ENCODE measurements at regions not wholly inside any gene's neighbourhood (a gene's known extent, or its start where the extent isn't known, plus 50 kb on each side); places are given as distances from the start of the nearest gene placed in this dataset.

DNA sequence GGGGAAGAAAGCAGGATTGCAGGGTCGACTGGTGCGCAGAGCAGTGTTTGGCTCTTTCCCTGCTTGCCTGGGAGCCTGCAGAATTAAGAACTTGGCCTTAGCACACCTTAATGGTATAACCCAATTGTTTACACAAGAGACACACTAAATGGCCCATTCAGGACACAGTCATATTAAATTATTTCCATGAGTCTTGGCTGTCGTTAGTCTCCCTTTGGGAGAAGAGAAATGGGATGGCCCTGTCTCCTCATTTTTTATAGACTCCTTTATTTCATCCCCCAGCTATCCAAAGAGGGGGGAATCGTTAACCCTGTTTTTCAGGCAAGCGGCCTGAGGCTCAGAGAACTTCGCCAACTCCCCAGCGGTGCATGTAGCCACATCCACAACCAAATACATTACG, 282.5 kb downstream of the SUCLA2 start (continued):
- TF ChIP-seq, protein P1, sequence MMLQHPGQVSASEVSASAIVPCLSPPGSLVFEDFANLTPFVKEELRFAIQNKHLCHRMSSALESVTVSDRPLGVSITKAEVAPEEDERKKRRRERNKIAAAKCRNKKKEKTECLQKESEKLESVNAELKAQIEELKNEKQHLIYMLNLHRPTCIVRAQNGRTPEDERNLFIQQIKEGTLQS (IDR thresholded peaks at IDR 0.05), result no peak
- no peak for TF ChIP-seq RAD21 (IDR thresholded peaks at IDR 0.05)

DNA sequence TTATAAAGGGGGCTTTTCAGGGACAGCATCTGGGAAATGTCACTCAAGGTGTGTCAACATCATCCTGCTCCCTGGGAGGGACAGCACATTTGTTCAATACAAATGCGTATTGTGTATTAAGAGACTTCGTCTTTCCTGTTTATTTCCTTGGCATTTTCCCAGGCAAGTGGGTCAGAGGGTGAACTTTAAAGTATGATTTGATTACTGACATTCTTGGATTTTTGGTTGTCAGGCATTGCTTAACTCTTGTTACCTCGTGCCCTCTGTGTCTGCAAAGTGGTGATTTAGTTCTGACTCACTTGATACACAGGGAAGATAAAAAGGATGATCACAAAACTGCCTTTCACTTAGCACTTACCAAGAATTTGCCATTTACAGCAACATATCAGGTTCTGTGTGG, 292.7 kb downstream of the SUCLA2 start:
- DNase-seq (ENCODE audit: low spot score), result no peak
- H3K27ac ChIP-seq (ENCODE audit: low read depth in 1 of 2, low read length in 2 of 2), result no peak overlapping the region
- H3K36me3 ChIP-seq (ENCODE audit: control insufficient read depth in 4 of 4, insufficient read depth in 3 of 4, low read depth in 1 of 4, low read length in 3 of 4), result no peaks in the 10 kb centered on the region
- no peaks in the 10 kb centered on the region for H3K9me3 ChIP-seq (ENCODE audit: control insufficient read depth in 4 of 4, low read length in 3 of 4)
- H3K4me1 ChIP-seq (ENCODE audit: control insufficient read depth in 4 of 4, insufficient read depth in 4 of 4, low read length in 3 of 4), result no peaks in the 10 kb centered on the region
- H3K9ac ChIP-seq (ENCODE audit: low read depth in 1 of 2, low read length in 2 of 2), result no peak overlapping the region
- TF ChIP-seq RAD21 (IDR thresholded peaks at IDR 0.05) (no peak), FOXA2 (IDR thresholded peaks at IDR 0.05) (no peak), GABPA (IDR thresholded peaks at IDR 0.05 in 1 of 2, conservative IDR thresholded peaks at IDR 0.05 in 1 of 2) (no peak)
- TF ChIP-seq, protein P2, sequence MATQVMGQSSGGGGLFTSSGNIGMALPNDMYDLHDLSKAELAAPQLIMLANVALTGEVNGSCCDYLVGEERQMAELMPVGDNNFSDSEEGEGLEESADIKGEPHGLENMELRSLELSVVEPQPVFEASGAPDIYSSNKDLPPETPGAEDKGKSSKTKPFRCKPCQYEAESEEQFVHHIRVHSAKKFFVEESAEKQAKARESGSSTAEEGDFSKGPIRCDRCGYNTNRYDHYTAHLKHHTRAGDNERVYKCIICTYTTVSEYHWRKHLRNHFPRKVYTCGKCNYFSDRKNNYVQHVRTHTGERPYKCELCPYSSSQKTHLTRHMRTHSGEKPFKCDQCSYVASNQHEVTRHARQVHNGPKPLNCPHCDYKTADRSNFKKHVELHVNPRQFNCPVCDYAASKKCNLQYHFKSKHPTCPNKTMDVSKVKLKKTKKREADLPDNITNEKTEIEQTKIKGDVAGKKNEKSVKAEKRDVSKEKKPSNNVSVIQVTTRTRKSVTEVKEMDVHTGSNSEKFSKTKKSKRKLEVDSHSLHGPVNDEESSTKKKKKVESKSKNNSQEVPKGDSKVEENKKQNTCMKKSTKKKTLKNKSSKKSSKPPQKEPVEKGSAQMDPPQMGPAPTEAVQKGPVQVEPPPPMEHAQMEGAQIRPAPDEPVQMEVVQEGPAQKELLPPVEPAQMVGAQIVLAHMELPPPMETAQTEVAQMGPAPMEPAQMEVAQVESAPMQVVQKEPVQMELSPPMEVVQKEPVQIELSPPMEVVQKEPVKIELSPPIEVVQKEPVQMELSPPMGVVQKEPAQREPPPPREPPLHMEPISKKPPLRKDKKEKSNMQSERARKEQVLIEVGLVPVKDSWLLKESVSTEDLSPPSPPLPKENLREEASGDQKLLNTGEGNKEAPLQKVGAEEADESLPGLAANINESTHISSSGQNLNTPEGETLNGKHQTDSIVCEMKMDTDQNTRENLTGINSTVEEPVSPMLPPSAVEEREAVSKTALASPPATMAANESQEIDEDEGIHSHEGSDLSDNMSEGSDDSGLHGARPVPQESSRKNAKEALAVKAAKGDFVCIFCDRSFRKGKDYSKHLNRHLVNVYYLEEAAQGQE (IDR thresholded peaks at IDR 0.05), result no peak
- 41% methylated on average over 3 of the region's 3 CpGs for WGBS
- no peak overlapping the region for H3K4me3 ChIP-seq (ENCODE audit: low read depth in 1 of 3, low read length in 3 of 3)
- no peaks in the 10 kb centered on the region for H3K27me3 ChIP-seq (ENCODE audit: control insufficient read depth in 4 of 4, insufficient read depth in 4 of 4, low read length in 3 of 4)

DNA sequence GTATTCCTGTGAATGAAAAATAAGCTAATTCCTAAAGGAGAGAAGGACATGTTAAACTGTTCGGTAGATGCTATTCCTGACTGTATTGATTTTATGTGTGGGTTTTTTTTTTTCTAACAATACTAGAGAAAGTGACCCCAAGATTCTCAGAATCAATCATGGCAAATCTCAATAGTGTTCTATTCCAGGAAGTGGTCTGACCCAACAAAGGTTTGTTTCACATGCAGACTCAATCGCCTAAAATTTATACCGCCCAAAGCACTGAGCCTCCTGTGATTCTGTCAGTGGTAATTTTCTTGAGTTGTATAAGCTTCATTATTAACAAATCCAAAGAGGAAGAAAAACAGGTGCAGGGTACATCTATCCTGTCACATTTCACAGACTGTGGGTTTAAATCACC, 293.7 kb downstream of the SUCLA2 start:
- no peaks in the 10 kb centered on the region for H3K27me3 ChIP-seq (ENCODE audit: control insufficient read depth in 4 of 4, insufficient read depth in 4 of 4, low read length in 3 of 4)
- no peak for TF ChIP-seq GABPA (IDR thresholded peaks at IDR 0.05 in 1 of 2, conservative IDR thresholded peaks at IDR 0.05 in 1 of 2)

DNA sequence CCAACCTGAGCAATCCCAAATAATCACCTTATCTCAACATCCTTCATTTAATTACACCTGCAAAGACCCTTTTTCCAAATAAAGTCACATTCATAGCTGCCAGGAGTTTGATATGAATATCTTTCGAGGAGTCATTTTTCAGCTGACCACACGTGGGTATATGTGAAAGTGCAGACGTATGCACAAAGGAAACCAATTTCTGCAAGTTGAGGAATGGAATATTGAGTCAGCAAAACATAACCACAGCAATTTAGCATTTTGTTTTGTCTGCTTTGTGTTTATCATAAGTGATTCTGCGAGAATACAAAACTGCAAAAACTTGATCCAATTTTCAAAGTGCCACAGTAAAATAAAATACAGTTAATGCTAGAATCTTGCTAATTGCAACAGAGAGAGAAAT, 295.9 kb downstream of the SUCLA2 start:
- Histone ChIP-seq H3K36me3 (ENCODE audit: control insufficient read depth in 4 of 4, insufficient read depth in 3 of 4, low read depth in 1 of 4, low read length in 3 of 4) (no peaks in the 10 kb centered on the region), H3K27ac (ENCODE audit: low read depth in 1 of 2, low read length in 2 of 2) (no peak overlapping the region), H3K9me3 (ENCODE audit: control insufficient read depth in 4 of 4, low read length in 3 of 4) (no peaks in the 10 kb centered on the region), H3K4me1 (ENCODE audit: control insufficient read depth in 4 of 4, insufficient read depth in 4 of 4, low read length in 3 of 4) (no peaks in the 10 kb centered on the region), H3K27me3 (ENCODE audit: control insufficient read depth in 4 of 4, insufficient read depth in 4 of 4, low read length in 3 of 4) (no peaks in the 10 kb centered on the region), H3K9ac (ENCODE audit: low read depth in 1 of 2, low read length in 2 of 2) (no peak overlapping the region), H3K4me3 (ENCODE audit: low read depth in 1 of 3, low read length in 3 of 3) (no peak overlapping the region)
- DNase-seq (ENCODE audit: low spot score), result no peak
- WGBS, result 67% methylated on average over 4 of the region's 4 CpGs
- TF ChIP-seq, protein P3, sequence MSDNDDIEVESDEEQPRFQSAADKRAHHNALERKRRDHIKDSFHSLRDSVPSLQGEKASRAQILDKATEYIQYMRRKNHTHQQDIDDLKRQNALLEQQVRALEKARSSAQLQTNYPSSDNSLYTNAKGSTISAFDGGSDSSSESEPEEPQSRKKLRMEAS (IDR thresholded peaks at IDR 0.05), result no peak
- TF ChIP-seq JUND (IDR thresholded peaks at IDR 0.05) (no peak), FOXA2 (IDR thresholded peaks at IDR 0.05) (no peak), EGR1 (IDR thresholded peaks at IDR 0.05; ENCODE audit: low read depth in 2 of 2) (no peak), TAF1 (conservative IDR thresholded peaks at IDR 0.05) (no peak), GABPA (IDR thresholded peaks at IDR 0.05 in 1 of 2, conservative IDR thresholded peaks at IDR 0.05 in 1 of 2) (no peak), FOXA1 (IDR thresholded peaks at IDR 0.05) (no peak), HNF4A (conservative IDR thresholded peaks at IDR 0.05) (no peak), YY1 (IDR thresholded peaks at IDR 0.05) (no peak), RXRA (IDR thresholded peaks at IDR 0.05) (no peak), HNF4G (IDR thresholded peaks at IDR 0.05) (no peak), RAD21 (IDR thresholded peaks at IDR 0.05) (no peak)
- TF ChIP-seq, protein P4, sequence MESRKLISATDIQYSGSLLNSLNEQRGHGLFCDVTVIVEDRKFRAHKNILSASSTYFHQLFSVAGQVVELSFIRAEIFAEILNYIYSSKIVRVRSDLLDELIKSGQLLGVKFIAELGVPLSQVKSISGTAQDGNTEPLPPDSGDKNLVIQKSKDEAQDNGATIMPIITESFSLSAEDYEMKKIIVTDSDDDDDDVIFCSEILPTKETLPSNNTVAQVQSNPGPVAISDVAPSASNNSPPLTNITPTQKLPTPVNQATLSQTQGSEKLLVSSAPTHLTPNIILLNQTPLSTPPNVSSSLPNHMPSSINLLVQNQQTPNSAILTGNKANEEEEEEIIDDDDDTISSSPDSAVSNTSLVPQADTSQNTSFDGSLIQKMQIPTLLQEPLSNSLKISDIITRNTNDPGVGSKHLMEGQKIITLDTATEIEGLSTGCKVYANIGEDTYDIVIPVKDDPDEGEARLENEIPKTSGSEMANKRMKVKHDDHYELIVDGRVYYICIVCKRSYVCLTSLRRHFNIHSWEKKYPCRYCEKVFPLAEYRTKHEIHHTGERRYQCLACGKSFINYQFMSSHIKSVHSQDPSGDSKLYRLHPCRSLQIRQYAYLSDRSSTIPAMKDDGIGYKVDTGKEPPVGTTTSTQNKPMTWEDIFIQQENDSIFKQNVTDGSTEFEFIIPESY (IDR thresholded peaks at IDR 0.05), result no peak
- TF ChIP-seq, protein P1 (IDR thresholded peaks at IDR 0.05), result no peak
- TF ChIP-seq, protein P2 (IDR thresholded peaks at IDR 0.05), result no peak

More for the DNA sequence above, 293.7 kb downstream of the SUCLA2 start:
- no peaks in the 10 kb centered on the region for H3K4me1 ChIP-seq (ENCODE audit: control insufficient read depth in 4 of 4, insufficient read depth in 4 of 4, low read length in 3 of 4)
- H3K4me3 ChIP-seq (ENCODE audit: low read depth in 1 of 3, low read length in 3 of 3), result no peak overlapping the region
- H3K27ac ChIP-seq (ENCODE audit: low read depth in 1 of 2, low read length in 2 of 2), result no peak overlapping the region
- no peaks in the 10 kb centered on the region for H3K9me3 ChIP-seq (ENCODE audit: control insufficient read depth in 4 of 4, low read length in 3 of 4)
- no peaks in the 10 kb centered on the region for H3K36me3 ChIP-seq (ENCODE audit: control insufficient read depth in 4 of 4, insufficient read depth in 3 of 4, low read depth in 1 of 4, low read length in 3 of 4)
- no peak for DNase-seq (ENCODE audit: low spot score)
- 71% methylated on average over 3 of the region's 3 CpGs for WGBS
- no peak overlapping the region for H3K9ac ChIP-seq (ENCODE audit: low read depth in 1 of 2, low read length in 2 of 2)
